Liver (tissue), 8 donors: ENCODE measurements at regions not wholly inside any gene's neighbourhood (a gene's known extent, or its start where the extent isn't known, plus 50 kb on each side); places are given as distances from the start of the nearest gene placed in this dataset.

Experiments
- DNase-seq: peaks from one replicate; pipeline ENCODE4 v3.0.0-alpha.2; 2017; ENCODE audit warnings: low spot score
- H3K27ac ChIP-seq, 2 donors: one replicate each; pipeline ENCODE4 v1.7.0; 2013; ENCODE audit warnings: inconsistent platforms in 2 of 2, low read length in 2 of 2, control low read depth in 1 of 2, low read depth in 1 of 2, mild to moderate bottlenecking in 1 of 2
- H3K27me3 ChIP-seq, 4 donors: one replicate each; pipeline versions ENCODE4 v1.6.1 to v1.7.0; 2013; ENCODE audit warnings: low read length in 3 of 4, inconsistent platforms in 1 of 4, mild to moderate bottlenecking in 1 of 4, moderate library complexity in 1 of 4; ENCODE audit not compliant: control insufficient read depth in 4 of 4, insufficient read depth in 4 of 4
- H3K36me3 ChIP-seq, 4 donors: one replicate each; pipeline versions ENCODE4 v1.6.1 to v1.7.0; 2013; ENCODE audit warnings: low read length in 3 of 4, mild to moderate bottlenecking in 3 of 4, low read depth in 1 of 4, moderate library complexity in 1 of 4; ENCODE audit not compliant: control insufficient read depth in 4 of 4, insufficient read depth in 3 of 4
- H3K4me1 ChIP-seq, 4 donors: one replicate each; pipeline versions ENCODE4 v1.6.1 to v1.7.0; 2013; ENCODE audit warnings: low read length in 3 of 4, mild to moderate bottlenecking in 3 of 4, moderate library complexity in 1 of 4; ENCODE audit not compliant: control insufficient read depth in 4 of 4, insufficient read depth in 4 of 4
- H3K4me3 ChIP-seq, 3 donors: one replicate each; pipeline versions ENCODE4 v1.6.1 to v1.7.0; 2013; ENCODE audit warnings: low read length in 3 of 3, control low read depth in 1 of 3, low read depth in 1 of 3, mild to moderate bottlenecking in 1 of 3
- H3K9ac ChIP-seq, 2 donors: one replicate each; pipeline ENCODE4 v1.7.0; 2013; ENCODE audit warnings: low read length in 2 of 2, mild to moderate bottlenecking in 2 of 2, moderate library complexity in 2 of 2, control low read depth in 1 of 2, low read depth in 1 of 2
- H3K9me3 ChIP-seq, 4 donors: one replicate each; pipeline versions ENCODE4 v1.6.1 to v1.7.0; 2013; ENCODE audit warnings: low read length in 3 of 4; ENCODE audit not compliant: control insufficient read depth in 4 of 4
- EGR1 ChIP-seq, 2 donors: IDR thresholded peaks; 2 replicates each; pipeline ENCODE4 v1.6.1; 2016 to 2018; ENCODE audit warnings: antibody characterized with exemption in 2 of 2, low read depth in 2 of 2
- FOXA1 ChIP-seq: IDR thresholded peaks from 2 replicates; pipeline ENCODE4 v1.6.1; 2016; ENCODE audit warnings: antibody characterized with exemption
- FOXA2 ChIP-seq: IDR thresholded peaks from 2 replicates; pipeline ENCODE4 v1.6.1; 2016; ENCODE audit warnings: antibody characterized with exemption
- GABPA ChIP-seq, 2 donors: IDR thresholded peaks in 1 of 2; conservative IDR thresholded peaks in 1 of 2; 2 replicates each; pipeline ENCODE4 v1.6.1; 2016; ENCODE audit warnings: antibody characterized with exemption in 2 of 2, mild to moderate bottlenecking in 1 of 2, moderate library complexity in 1 of 2
- HNF4A ChIP-seq, 2 donors: conservative IDR thresholded peaks; 2 replicates each; pipeline ENCODE4 v1.6.1; 2016; ENCODE audit warnings: antibody characterized with exemption in 2 of 2, mild to moderate bottlenecking in 2 of 2
- HNF4G ChIP-seq: IDR thresholded peaks from 2 replicates; pipeline ENCODE4 v1.6.1; 2016; ENCODE audit warnings: antibody characterized with exemption
- JUND ChIP-seq, 2 donors: IDR thresholded peaks; 2 replicates each; pipeline ENCODE4 v1.6.1; 2016; ENCODE audit warnings: antibody characterized with exemption in 2 of 2
- NR2F2 ChIP-seq: IDR thresholded peaks from 2 replicates; pipeline ENCODE4 v1.6.1; 2016; ENCODE audit warnings: antibody characterized with exemption
- RAD21 ChIP-seq, 2 donors: IDR thresholded peaks; 2 replicates each; pipeline ENCODE4 v1.6.1; 2016; ENCODE audit warnings: antibody characterized with exemption in 2 of 2, mild to moderate bottlenecking in 2 of 2
- RXRA ChIP-seq, 2 donors: IDR thresholded peaks; 2 replicates each; pipeline ENCODE4 v1.6.1; 2017 to 2018; ENCODE audit warnings: antibody characterized with exemption in 2 of 2, mild to moderate bottlenecking in 1 of 2
- SP1 ChIP-seq: IDR thresholded peaks from 2 replicates; pipeline ENCODE4 v1.6.1; 2018; ENCODE audit warnings: antibody characterized with exemption, mild to moderate bottlenecking
- TAF1 ChIP-seq: conservative IDR thresholded peaks from 2 replicates; pipeline ENCODE4 v1.6.1; 2016; ENCODE audit warnings: antibody characterized with exemption, mild to moderate bottlenecking
- YY1 ChIP-seq: IDR thresholded peaks from 2 replicates; pipeline ENCODE4 v1.6.1; 2016; ENCODE audit warnings: antibody characterized with exemption, mild to moderate bottlenecking
- WGBS: extraction: QIAGEN DNeasy Blood & Tissue Kit; methylation state at CpG from one replicate; pipeline ENCODE4 v1.1.7; 2013; 5-methylcytosine and 5-hydroxymethylcytosine counted together
- TF ChIP-seq, protein P1 (sequence below): IDR thresholded peaks from 2 replicates; pipeline ENCODE4 v1.6.1; 2016; ENCODE audit warnings: antibody characterized with exemption
- TF ChIP-seq, protein P2 (sequence below): IDR thresholded peaks from 2 replicates; pipeline ENCODE4 v1.6.1; 2016; ENCODE audit warnings: antibody characterized with exemption
- TF ChIP-seq, protein P3 (sequence below): IDR thresholded peaks from 2 replicates; pipeline ENCODE4 v1.6.1; 2016; ENCODE audit warnings: antibody characterized with exemption, mild to moderate bottlenecking
- TF ChIP-seq, protein P4 (sequence below): IDR thresholded peaks from 2 replicates; pipeline ENCODE4 v1.6.1; 2016; ENCODE audit warnings: antibody characterized with exemption
- TF ChIP-seq, protein P5 (sequence below): fragments of 150-350 bp; IDR thresholded peaks from 2 replicates; pipeline ENCODE4 v1.5.1; 2017; ENCODE audit warnings: improper control_type of control experiment, low read depth, low read length; ENCODE audit not compliant: missing input control
- donor health status: healthy.
- donor health status: healthy.
- donor health status: healthy.
- donor health status: healthy.
- donor health status: healthy.

DNA sequence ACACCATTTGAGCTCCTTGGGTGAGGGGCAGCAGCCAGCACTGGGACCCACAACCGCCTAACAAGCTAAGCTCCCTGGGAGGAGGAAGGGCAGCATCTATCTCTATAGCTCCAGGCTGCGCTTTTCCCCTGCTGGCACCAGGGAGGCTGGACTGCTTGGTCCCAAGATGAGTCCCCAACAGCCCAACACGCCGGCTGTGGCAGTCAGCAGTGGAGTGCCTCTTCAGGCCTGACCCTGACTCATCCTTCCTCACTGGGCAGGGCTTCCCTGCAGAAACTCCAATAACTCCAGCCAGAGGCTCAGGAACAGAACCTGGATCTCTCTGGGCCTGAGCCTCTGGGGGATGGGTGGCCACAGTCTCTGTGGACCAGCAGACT, 113.7 kb upstream of the ADAMTS16 start:
- DNase-seq: no peak
- H3K36me3 ChIP-seq: no peaks in the 10 kb centered on the region
- no peak overlapping the region for H3K4me3 ChIP-seq
- H3K9me3 ChIP-seq: peaks cover 0 to under 1% (median 0%) of the 10 kb centered on the region in 4 donors
- H3K9ac ChIP-seq: no peak overlapping the region
- no peak for TF ChIP-seq GABPA (IDR thresholded peaks at IDR 0.05 in 1 of 2, conservative IDR thresholded peaks at IDR 0.05 in 1 of 2)
- TF ChIP-seq, protein P1, sequence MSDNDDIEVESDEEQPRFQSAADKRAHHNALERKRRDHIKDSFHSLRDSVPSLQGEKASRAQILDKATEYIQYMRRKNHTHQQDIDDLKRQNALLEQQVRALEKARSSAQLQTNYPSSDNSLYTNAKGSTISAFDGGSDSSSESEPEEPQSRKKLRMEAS: no peak
- TF ChIP-seq RXRA (IDR thresholded peaks at IDR 0.05): no peak
- TF ChIP-seq, protein P2, sequence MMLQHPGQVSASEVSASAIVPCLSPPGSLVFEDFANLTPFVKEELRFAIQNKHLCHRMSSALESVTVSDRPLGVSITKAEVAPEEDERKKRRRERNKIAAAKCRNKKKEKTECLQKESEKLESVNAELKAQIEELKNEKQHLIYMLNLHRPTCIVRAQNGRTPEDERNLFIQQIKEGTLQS: no peak
- no peak for TF ChIP-seq EGR1 (IDR thresholded peaks at IDR 0.05; ENCODE audit: low read depth in 2 of 2)
- TF ChIP-seq, protein P3, sequence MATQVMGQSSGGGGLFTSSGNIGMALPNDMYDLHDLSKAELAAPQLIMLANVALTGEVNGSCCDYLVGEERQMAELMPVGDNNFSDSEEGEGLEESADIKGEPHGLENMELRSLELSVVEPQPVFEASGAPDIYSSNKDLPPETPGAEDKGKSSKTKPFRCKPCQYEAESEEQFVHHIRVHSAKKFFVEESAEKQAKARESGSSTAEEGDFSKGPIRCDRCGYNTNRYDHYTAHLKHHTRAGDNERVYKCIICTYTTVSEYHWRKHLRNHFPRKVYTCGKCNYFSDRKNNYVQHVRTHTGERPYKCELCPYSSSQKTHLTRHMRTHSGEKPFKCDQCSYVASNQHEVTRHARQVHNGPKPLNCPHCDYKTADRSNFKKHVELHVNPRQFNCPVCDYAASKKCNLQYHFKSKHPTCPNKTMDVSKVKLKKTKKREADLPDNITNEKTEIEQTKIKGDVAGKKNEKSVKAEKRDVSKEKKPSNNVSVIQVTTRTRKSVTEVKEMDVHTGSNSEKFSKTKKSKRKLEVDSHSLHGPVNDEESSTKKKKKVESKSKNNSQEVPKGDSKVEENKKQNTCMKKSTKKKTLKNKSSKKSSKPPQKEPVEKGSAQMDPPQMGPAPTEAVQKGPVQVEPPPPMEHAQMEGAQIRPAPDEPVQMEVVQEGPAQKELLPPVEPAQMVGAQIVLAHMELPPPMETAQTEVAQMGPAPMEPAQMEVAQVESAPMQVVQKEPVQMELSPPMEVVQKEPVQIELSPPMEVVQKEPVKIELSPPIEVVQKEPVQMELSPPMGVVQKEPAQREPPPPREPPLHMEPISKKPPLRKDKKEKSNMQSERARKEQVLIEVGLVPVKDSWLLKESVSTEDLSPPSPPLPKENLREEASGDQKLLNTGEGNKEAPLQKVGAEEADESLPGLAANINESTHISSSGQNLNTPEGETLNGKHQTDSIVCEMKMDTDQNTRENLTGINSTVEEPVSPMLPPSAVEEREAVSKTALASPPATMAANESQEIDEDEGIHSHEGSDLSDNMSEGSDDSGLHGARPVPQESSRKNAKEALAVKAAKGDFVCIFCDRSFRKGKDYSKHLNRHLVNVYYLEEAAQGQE: no peak
- no peak for TF ChIP-seq HNF4G
- no peak for TF ChIP-seq RAD21 (IDR thresholded peaks at IDR 0.05)
- TF ChIP-seq, protein P4, sequence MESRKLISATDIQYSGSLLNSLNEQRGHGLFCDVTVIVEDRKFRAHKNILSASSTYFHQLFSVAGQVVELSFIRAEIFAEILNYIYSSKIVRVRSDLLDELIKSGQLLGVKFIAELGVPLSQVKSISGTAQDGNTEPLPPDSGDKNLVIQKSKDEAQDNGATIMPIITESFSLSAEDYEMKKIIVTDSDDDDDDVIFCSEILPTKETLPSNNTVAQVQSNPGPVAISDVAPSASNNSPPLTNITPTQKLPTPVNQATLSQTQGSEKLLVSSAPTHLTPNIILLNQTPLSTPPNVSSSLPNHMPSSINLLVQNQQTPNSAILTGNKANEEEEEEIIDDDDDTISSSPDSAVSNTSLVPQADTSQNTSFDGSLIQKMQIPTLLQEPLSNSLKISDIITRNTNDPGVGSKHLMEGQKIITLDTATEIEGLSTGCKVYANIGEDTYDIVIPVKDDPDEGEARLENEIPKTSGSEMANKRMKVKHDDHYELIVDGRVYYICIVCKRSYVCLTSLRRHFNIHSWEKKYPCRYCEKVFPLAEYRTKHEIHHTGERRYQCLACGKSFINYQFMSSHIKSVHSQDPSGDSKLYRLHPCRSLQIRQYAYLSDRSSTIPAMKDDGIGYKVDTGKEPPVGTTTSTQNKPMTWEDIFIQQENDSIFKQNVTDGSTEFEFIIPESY: no peak
- no peak for TF ChIP-seq FOXA1
- TF ChIP-seq TAF1: no peak
- TF ChIP-seq JUND (IDR thresholded peaks at IDR 0.05): no peak
- no peak for TF ChIP-seq NR2F2
- TF ChIP-seq HNF4A (conservative IDR thresholded peaks at IDR 0.05): no peak
- TF ChIP-seq, protein P5, sequence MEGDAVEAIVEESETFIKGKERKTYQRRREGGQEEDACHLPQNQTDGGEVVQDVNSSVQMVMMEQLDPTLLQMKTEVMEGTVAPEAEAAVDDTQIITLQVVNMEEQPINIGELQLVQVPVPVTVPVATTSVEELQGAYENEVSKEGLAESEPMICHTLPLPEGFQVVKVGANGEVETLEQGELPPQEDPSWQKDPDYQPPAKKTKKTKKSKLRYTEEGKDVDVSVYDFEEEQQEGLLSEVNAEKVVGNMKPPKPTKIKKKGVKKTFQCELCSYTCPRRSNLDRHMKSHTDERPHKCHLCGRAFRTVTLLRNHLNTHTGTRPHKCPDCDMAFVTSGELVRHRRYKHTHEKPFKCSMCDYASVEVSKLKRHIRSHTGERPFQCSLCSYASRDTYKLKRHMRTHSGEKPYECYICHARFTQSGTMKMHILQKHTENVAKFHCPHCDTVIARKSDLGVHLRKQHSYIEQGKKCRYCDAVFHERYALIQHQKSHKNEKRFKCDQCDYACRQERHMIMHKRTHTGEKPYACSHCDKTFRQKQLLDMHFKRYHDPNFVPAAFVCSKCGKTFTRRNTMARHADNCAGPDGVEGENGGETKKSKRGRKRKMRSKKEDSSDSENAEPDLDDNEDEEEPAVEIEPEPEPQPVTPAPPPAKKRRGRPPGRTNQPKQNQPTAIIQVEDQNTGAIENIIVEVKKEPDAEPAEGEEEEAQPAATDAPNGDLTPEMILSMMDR: no peak
- no peak for TF ChIP-seq YY1
- no peak for TF ChIP-seq FOXA2
- TF ChIP-seq SP1: no peak
- 94% methylated on average over 4 of the region's 4 CpGs for WGBS
- H3K4me1 ChIP-seq: no peaks in the 10 kb centered on the region
- no peak overlapping the region for H3K27ac ChIP-seq
- H3K27me3 ChIP-seq: no peaks in the 10 kb centered on the region
